COLO829 (cell line): ENCODE measurements at regions not wholly inside any gene's neighbourhood (a gene's known extent, or its start where the extent isn't known, plus 50 kb on each side); places are given as distances from the start of the nearest gene placed in this dataset.

Source experiments
- DNase-seq: peaks from one replicate; pipeline ENCODE4 v3.0.0; 2012; ENCODE audit warnings: low spot score

- no peak for DNase-seq
These were observed 589.9 kb upstream of the MGMT start for GRCh38 chr10:128877141-128877540.

GRCh38 chr10:128877936-128878335 is 589.1 kb upstream of the MGMT start:
- DNase-seq, result no peak

GRCh38 chr10:128879030-128879429 is 588.0 kb upstream of the MGMT start:
- no peak for DNase-seq

- no peak for DNase-seq
These were observed 587.5 kb upstream of the MGMT start for GRCh38 chr10:128879441-128880140.

- DNase-seq, result no peak
These were observed 586.8 kb upstream of the MGMT start for GRCh38 chr10:128880159-128880725.

GRCh38 chr10:128881086-128881485 is 586.0 kb upstream of the MGMT start:
- DNase-seq, result no peak

- DNase-seq, result no peak
These were observed 583.6 kb upstream of the MGMT start for GRCh38 chr10:128883231-128884032.

- DNase-seq, result no peak
These were observed 583.0 kb upstream of the MGMT start for GRCh38 chr10:128884033-128884425.

- DNase-seq, result no peak
These were observed 582.5 kb upstream of the MGMT start for GRCh38 chr10:128884496-128885072.

GRCh38 chr10:128885573-128886555 is 581.2 kb upstream of the MGMT start:
- DNase-seq, result no peak

GRCh38 chr10:128887856-128888255 is 579.2 kb upstream of the MGMT start:
- no peak for DNase-seq

- DNase-seq, result no peak
These were observed 575.0 kb upstream of the MGMT start for GRCh38 chr10:128892005-128892404.

GRCh38 chr10:128894641-128895040 is 572.4 kb upstream of the MGMT start:
- DNase-seq, result no peak

GRCh38 chr10:128895473-128895872 is 571.6 kb upstream of the MGMT start:
- no peak for DNase-seq

GRCh38 chr10:128896116-128896795 is 570.8 kb upstream of the MGMT start:
- no peak for DNase-seq

- no peak for DNase-seq
These were observed 570.1 kb upstream of the MGMT start for GRCh38 chr10:128896963-128897362.

GRCh38 chr10:128897401-128898129 is 569.5 kb upstream of the MGMT start:
- DNase-seq, result no peak

- no peak for DNase-seq
These were observed 568.7 kb upstream of the MGMT start for GRCh38 chr10:128898133-128898915.

- DNase-seq, result no peak
These were observed 568.2 kb upstream of the MGMT start for GRCh38 chr10:128898916-128899195.

- DNase-seq, result no peak
These were observed 566.6 kb upstream of the MGMT start for GRCh38 chr10:128900456-128900855.
